Psoas muscle (tissue), 7 donors: ENCODE measurements at regions not wholly inside any gene's neighbourhood (a gene's known extent, or its start where the extent isn't known, plus 50 kb on each side); places are given as distances from the start of the nearest gene placed in this dataset.
"Not testable (repeated sequence)": the region's sequence is repeated elsewhere in the genome, so short reads cannot be mapped to it uniquely, and the experiment has no call there.

Experiments used
- ATAC-seq, 4 donors: fragments of 200-7000 bp; cut with Tn5 transposase; one replicate each; pipeline ENCODE4 v1.9.1; 2020; ENCODE audit warnings: moderate library complexity in 3 of 4, mild to moderate bottlenecking in 2 of 4
- DNase-seq, 2 donors: peaks; one replicate each; pipeline ENCODE4 v3.0.0-alpha.2; 2020
- H3K27ac ChIP-seq: fragments of 200-600 bp; one replicate; pipeline ENCODE4 v1.8.0; 2022
- H3K27me3 ChIP-seq, 3 donors: fragments of 200-600 bp in 1 of 3; one replicate each; pipeline versions ENCODE4 v1.6.1 to v1.8.0; 2013 to 2022; ENCODE audit warnings: low read length in 2 of 3, mild to moderate bottlenecking in 2 of 3, moderate library complexity in 1 of 3; ENCODE audit not compliant: insufficient read depth in 3 of 3
- H3K36me3 ChIP-seq, 2 donors: fragments of 200-600 bp in 1 of 2; one replicate each; pipeline versions ENCODE4 v1.6.1 to v1.8.0; 2013 to 2022; ENCODE audit warnings: low read depth in 1 of 2, mild to moderate bottlenecking in 1 of 2, moderate library complexity in 1 of 2; ENCODE audit not compliant: insufficient read depth in 1 of 2
- H3K4me1 ChIP-seq: fragments of 200-600 bp; one replicate; pipeline ENCODE4 v1.8.0; 2022
- H3K4me3 ChIP-seq: fragments of 200-600 bp; one replicate; pipeline ENCODE4 v1.8.0; 2022; ENCODE audit warnings: mild to moderate bottlenecking
- H3K9me3 ChIP-seq: fragments of 200-600 bp; one replicate; pipeline ENCODE4 v1.8.0; 2022
- CTCF ChIP-seq: fragments of 200-600 bp; IDR thresholded peaks from one replicate; pipeline ENCODE4 v1.8.0; 2022; ENCODE audit warnings: antibody characterized with exemption
- WGBS, 3 donors: extraction: QIAGEN DNeasy Blood & Tissue Kit; methylation state at CpG; one replicate each; pipeline versions ENCODE4 v1.1.6 to v1.1.7; 2013; 5-methylcytosine and 5-hydroxymethylcytosine counted together
- intact Hi-C, 2 donors: fragments of 100-400 bp; cut with DNase I; formaldehyde crosslinking; loops; one replicate each; pipeline versions ENCODE4 v1.11.0 to v1.14.2; 2022
- donor health status: healthy with polysubstance abuse.
- donor health status: DM: no; HTN: no; CAD: no; lungs with moderate emphysema.
- donor health status: Bipolar disorder and iron deficiency.
- donor health status: healthy.
- donor health status: DM: yes; HTN: yes; CAD: no.
- donor health status: DM: no; HTN: no; CAD: no.
- donor health status: DM: yes; HTN: yes; CAD: no.

DNA sequence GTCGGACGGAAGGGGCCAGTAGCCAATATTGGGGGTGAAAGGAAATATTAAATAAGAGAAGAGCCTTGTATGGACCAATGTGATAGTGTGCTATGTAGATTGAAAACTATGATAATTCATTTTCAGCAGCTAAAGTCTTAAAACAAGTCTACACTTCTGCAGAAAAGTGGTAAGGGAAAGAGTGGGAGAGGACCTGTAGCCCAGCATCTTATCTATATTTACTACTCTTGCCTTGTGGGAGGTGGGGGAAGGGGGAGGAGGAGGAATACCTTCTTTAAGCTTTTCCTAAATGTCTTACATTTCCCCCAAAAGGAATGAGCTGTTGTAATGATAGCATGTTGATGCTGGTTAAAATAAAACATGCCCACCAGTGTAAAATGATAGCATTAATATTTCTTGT lies 220.0 kb upstream of the SPRY1 start:
- DNase-seq = no peak
- TF ChIP-seq CTCF = no peak
- no peaks in the 10 kb centered on the region for H3K4me1 ChIP-seq
- no peaks in the 10 kb centered on the region for H3K9me3 ChIP-seq
- no peaks in the 10 kb centered on the region for H3K36me3 ChIP-seq
- ATAC-seq = no peak
- intact Hi-C loops = no loop called here
- H3K27me3 ChIP-seq = no peaks in the 10 kb centered on the region
- WGBS, 3 donors = 46 to 81% (median 48%) methylated on average over 2 of the region's 2 CpGs
- H3K4me3 ChIP-seq = no peak overlapping the region
- H3K27ac ChIP-seq = no peak overlapping the region

DNA sequence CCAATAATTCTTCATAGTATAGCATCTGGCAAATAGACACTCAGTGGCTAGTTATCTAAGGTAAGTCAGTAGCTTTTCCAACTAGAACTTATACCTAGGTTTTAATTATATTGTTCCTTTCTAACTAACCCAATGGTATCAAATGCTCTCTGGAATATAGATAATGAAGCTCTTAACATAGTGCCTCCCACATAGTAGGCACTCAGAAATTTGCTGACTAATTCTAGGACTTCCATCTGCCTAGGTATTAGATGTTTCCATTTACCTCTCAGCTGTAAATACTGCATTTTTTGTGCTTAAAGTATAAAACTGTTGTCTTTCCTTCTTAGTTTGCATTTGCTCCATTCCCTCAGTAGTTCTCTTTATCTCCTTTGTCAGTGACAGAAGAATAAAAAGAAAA lies 214.3 kb upstream of the SPRY1 start:
- Histone ChIP-seq H3K4me1 (no peaks in the 10 kb centered on the region), H3K36me3 (no peaks in the 10 kb centered on the region), H3K4me3 (no peak overlapping the region), H3K27me3 (no peaks in the 10 kb centered on the region), H3K9me3 (no peaks in the 10 kb centered on the region), H3K27ac (no peak overlapping the region)
- no peak for TF ChIP-seq CTCF
- ATAC-seq (no peak), DNase-seq (no peak)
- intact Hi-C loops = no loop called here

GRCh38 chr4:123183308-123183707 lies 213.3 kb upstream of the SPRY1 start:
- Histone ChIP-seq H3K36me3 (no peaks in the 10 kb centered on the region), H3K27ac (no peak overlapping the region), H3K9me3 (no peaks in the 10 kb centered on the region), H3K4me3 (no peak overlapping the region), H3K4me1 (no peaks in the 10 kb centered on the region), H3K27me3 (no peaks in the 10 kb centered on the region)
- ATAC-seq (no peak), DNase-seq (no peak)
- intact Hi-C loops = no loop called here
- 85 to 86% (median 86%) methylated on average over 1 of the region's 1 CpG for WGBS, 3 donors
- no peak for TF ChIP-seq CTCF

DNA sequence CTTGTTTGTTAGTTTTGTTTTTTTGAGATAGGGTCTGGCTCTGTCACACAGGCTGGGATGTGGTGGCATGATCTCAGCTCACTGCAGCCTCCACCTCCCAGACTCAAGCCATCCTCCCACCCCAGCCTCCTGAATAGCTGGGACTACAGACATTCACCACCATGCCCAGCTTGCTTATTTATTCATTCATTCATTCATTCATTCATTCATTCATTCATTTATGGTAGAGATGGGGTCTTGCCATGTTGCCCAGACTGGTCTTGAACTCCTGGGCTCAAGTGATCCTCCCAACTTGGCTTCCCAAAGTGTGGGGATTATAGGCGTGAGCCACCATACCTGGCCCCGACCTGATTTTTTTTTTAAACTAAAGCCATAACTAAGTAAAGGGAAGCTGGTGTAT lies 212.8 kb upstream of the SPRY1 start:
- H3K4me1 ChIP-seq, H3K36me3 ChIP-seq, H3K27me3 ChIP-seq, ATAC-seq, H3K9me3 ChIP-seq, intact Hi-C loops, H3K4me3 ChIP-seq, H3K27ac ChIP-seq, DNase-seq: not testable (repeated sequence)
- 98 to 99% (median 98%) methylated on average over 2 of the region's 2 CpGs for WGBS, 3 donors

DNA sequence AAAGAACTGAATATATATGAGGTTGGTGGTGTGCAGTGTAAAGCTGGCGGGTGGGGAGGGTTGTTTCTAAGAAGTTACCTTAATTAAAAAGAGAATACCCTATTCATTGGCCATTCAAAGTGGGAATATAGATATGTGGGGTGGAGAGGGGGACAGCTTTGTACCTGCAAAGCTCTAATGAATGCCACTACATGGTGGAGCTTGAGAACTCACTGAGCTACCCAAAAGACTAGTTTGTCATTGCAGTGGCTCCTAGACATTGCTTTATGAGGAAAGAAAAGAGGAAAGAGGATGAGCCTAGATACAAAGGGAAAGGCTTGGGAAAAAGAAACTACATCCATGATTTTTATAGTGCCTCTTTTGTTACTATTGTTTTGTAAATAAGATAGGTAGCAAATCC lies 209.9 kb upstream of the SPRY1 start:
- 98 to 100% (median 100%) methylated on average over 1 of the region's 1 CpG for WGBS, 3 donors
- Histone ChIP-seq H3K4me3 (no peak overlapping the region), H3K4me1 (no peaks in the 10 kb centered on the region), H3K27me3 (no peaks in the 10 kb centered on the region), H3K27ac (no peak overlapping the region), H3K36me3 (no peaks in the 10 kb centered on the region), H3K9me3 (no peaks in the 10 kb centered on the region)
- intact Hi-C loops = no loop called here
- DNase-seq (no peak), ATAC-seq (no peak)
- no peak for TF ChIP-seq CTCF
